PC-3 (cell line): ENCODE measurements at regions not wholly inside any gene's neighbourhood (a gene's known extent, or its start where the extent isn't known, plus 50 kb on each side); places are given as distances from the start of the nearest gene placed in this dataset.

Experiments
- ATAC-seq: fragments of 200-7000 bp; cut with Tn5 transposase; 2 replicates; pipeline ENCODE4 v1.9.1; 2020; ENCODE audit warnings: mild to moderate bottlenecking, moderate library complexity
- BruUV-seq: library from RNA; stranded (reverse); fragments of 400-500 nt; replicated peaks from 2 replicates; lab custom pipeline; 2021; lab: Mats Ljungman, UMichigan
- CTCF ChIA-PET: fragments of 300-600 bp; sonication (Branson Sonifier 250); formaldehyde crosslinking; loops from one replicate; lab custom pipeline; 2022; ENCODE audit warnings: antibody characterized with exemption; lab: Charles Lee
- POLR2A ChIA-PET: fragments of 300-600 bp; sonication (Branson Sonifier 250); formaldehyde crosslinking; loops from one replicate; lab custom pipeline; 2022; ENCODE audit warnings: antibody characterized with exemption; ENCODE audit not compliant: unreplicated experiment; lab: Charles Lee
- DNase-seq: peaks from one replicate; pipeline ENCODE4 v3.0.0-alpha.2; 2015
- H2AFZ ChIP-seq: fragments of 300-600 bp; sonication (generic); 2 replicates; pipeline ENCODE4 v1.6.0; 2016; ENCODE audit warnings: antibody characterized with exemption, low read length
- H3F3A ChIP-seq: fragments of 300-600 bp; sonication (generic); one replicate; pipeline ENCODE4 v1.6.0; 2017; ENCODE audit warnings: antibody characterized with exemption, low read length, control low read depth, mild to moderate bottlenecking; ENCODE audit not compliant: unreplicated experiment
- H3K27ac ChIP-seq: fragments of 300-600 bp; sonication (generic); 2 replicates; pipeline ENCODE4 v1.5.1; 2016; ENCODE audit warnings: mild to moderate bottlenecking, low read length
- H3K27me3 ChIP-seq: fragments of 300-600 bp; sonication (generic); 2 replicates; pipeline ENCODE4 v1.6.1; 2016; ENCODE audit warnings: low read length, mixed read lengths
- H3K36me3 ChIP-seq: fragments of 300-600 bp; sonication (generic); 2 replicates; pipeline ENCODE4 v1.6.1; 2016; ENCODE audit warnings: low read depth, mixed run types, low read length, mixed read lengths
- H3K4me1 ChIP-seq: fragments of 300-600 bp; sonication (generic); 2 replicates; pipeline ENCODE4 v1.5.1; 2016; ENCODE audit warnings: low read length; ENCODE audit not compliant: insufficient read depth
- H3K4me2 ChIP-seq: fragments of 300-600 bp; sonication (generic); 2 replicates; pipeline ENCODE4 v1.6.0; 2016; ENCODE audit warnings: low read length
- H3K4me3 ChIP-seq: fragments of 300-600 bp; sonication (generic); 2 replicates; pipeline ENCODE4 v1.5.1; 2016; ENCODE audit warnings: mild to moderate bottlenecking, low read length, mixed read lengths
- H3K79me2 ChIP-seq: fragments of 300-600 bp; sonication (generic); 2 replicates; pipeline ENCODE4 v1.6.1; 2017; ENCODE audit warnings: low read length, mixed read lengths
- H3K9ac ChIP-seq: fragments of 300-600 bp; sonication (generic); 2 replicates; pipeline ENCODE4 v1.6.0; 2016; ENCODE audit warnings: mild to moderate bottlenecking, low read length
- H3K9me2 ChIP-seq: fragments of 300-600 bp; sonication (generic); replicated peaks from 2 replicates; pipeline ENCODE4 v1.6.1; 2016; ENCODE audit warnings: mixed run types, low read length, mixed read lengths
- H3K9me3 ChIP-seq: fragments of 300-600 bp; sonication (generic); 2 replicates; pipeline ENCODE4 v1.6.1; 2016; ENCODE audit warnings: low read length, mixed read lengths
- H4K20me1 ChIP-seq: fragments of 300-600 bp; sonication (generic); 2 replicates; pipeline ENCODE4 v1.6.1; 2016; ENCODE audit warnings: low read length, mixed read lengths
- EZH2 ChIP-seq: fragments of 300-600 bp; sonication (generic); IDR thresholded peaks from one replicate; pipeline ENCODE4 v1.6.1; 2017; ENCODE audit warnings: antibody characterized with exemption, mild to moderate bottlenecking, low read length; ENCODE audit not compliant: unreplicated experiment
- EZH2phosphoT487 ChIP-seq: fragments of 300-600 bp; sonication (generic); IDR thresholded peaks from 2 replicates; pipeline ENCODE4 v1.6.1; 2018; ENCODE audit warnings: mild to moderate bottlenecking, antibody characterized with exemption, low read length, borderline replicate concordance
- intact Hi-C: fragments of 100-400 bp; cut with micrococcal nuclease; formaldehyde crosslinking; loops from 2 replicates; pipeline ENCODE4 v1.9.0; 2023
- TF ChIP-seq, protein P1 (sequence below): fragments of 300-600 bp; sonication (generic); conservative IDR thresholded peaks from 2 replicates; pipeline ENCODE4 v1.5.1; 2017; ENCODE audit warnings: antibody characterized with exemption, low read depth, mild to moderate bottlenecking, low read length

DNA sequence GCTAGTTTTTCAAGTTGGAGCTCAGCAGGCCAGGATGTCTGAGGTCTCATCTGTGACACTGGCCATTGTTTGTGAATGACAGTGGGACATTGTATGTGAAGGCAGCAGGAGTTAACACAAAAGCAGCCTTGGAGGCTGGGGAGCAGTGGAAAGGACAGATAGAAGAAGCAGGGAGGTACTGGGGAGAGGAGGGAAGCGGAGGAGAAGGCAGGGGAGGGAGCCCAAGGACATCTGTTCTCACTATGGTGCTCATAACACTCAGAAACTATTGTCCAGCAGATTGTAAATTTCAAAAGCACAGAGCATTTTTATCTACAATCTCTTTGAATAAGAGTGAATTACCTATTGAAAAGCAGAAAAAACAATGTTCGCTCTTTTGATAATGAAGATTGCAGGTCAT is 253.6 kb upstream of the DIPK2B start:
- H3K9ac ChIP-seq = no peak overlapping the region
- intact Hi-C loops = no loop called here
- BruUV-seq = no TSS peak
- no peaks in the 10 kb centered on the region for H3K36me3 ChIP-seq
- H3F3A ChIP-seq = no peaks in the 10 kb centered on the region
- no peak overlapping the region for H3K27ac ChIP-seq
- no peak overlapping the region for H3K4me2 ChIP-seq
- H3K4me3 ChIP-seq = no peak overlapping the region
- ATAC-seq (no peak), DNase-seq (no peak)
- CTCF ChIA-PET = no interaction called here
- H3K9me3 ChIP-seq = no peaks in the 10 kb centered on the region
- H4K20me1 ChIP-seq = no peaks in the 10 kb centered on the region
- peak overlapping the region; percentile 30; the same call in 1 of the 2 replicates for H2AFZ ChIP-seq
- TF ChIP-seq EZH2phosphoT487 = no peak
- TF ChIP-seq, protein P1, sequence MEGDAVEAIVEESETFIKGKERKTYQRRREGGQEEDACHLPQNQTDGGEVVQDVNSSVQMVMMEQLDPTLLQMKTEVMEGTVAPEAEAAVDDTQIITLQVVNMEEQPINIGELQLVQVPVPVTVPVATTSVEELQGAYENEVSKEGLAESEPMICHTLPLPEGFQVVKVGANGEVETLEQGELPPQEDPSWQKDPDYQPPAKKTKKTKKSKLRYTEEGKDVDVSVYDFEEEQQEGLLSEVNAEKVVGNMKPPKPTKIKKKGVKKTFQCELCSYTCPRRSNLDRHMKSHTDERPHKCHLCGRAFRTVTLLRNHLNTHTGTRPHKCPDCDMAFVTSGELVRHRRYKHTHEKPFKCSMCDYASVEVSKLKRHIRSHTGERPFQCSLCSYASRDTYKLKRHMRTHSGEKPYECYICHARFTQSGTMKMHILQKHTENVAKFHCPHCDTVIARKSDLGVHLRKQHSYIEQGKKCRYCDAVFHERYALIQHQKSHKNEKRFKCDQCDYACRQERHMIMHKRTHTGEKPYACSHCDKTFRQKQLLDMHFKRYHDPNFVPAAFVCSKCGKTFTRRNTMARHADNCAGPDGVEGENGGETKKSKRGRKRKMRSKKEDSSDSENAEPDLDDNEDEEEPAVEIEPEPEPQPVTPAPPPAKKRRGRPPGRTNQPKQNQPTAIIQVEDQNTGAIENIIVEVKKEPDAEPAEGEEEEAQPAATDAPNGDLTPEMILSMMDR = no peak
- TF ChIP-seq EZH2 = no peak
- no peaks in the 10 kb centered on the region for H3K9me2 ChIP-seq
- no peaks in the 10 kb centered on the region for H3K79me2 ChIP-seq
- POLR2A ChIA-PET = no interaction called here
- peaks cover 26% of the 10 kb centered on the region for H3K4me1 ChIP-seq
- H3K27me3 ChIP-seq = no peaks in the 10 kb centered on the region

DNA sequence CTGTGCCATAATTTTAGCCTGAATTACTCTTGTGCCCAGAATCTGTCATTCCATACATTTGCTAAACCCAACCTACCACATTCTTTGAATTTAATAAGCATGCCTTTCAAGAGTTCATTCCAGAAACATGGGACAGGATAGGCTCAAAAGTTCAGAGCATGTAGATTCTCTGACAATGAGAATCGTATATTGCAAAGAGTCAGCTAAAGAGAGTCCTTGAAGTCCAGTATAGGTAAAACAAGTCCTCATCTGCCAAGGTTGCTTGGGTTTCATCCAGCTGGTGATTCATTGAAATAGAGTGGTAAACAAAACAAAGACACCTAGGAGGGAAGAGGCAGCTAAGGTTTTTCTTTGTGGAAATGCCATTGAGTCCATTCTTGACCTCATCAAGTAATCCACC is 249.3 kb upstream of the DIPK2B start:
- no peaks in the 10 kb centered on the region for H3K27me3 ChIP-seq
- no peak overlapping the region for H2AFZ ChIP-seq
- DNase-seq = peak; percentile 90
- H3K79me2 ChIP-seq = peaks cover 3% of the 10 kb centered on the region; the same call in 1 of the 2 replicates
- H3F3A ChIP-seq = peaks cover 7% of the 10 kb centered on the region
- no peaks in the 10 kb centered on the region for H3K36me3 ChIP-seq
- BruUV-seq = no TSS peak
- H3K4me1 ChIP-seq = peaks cover 62% of the 10 kb centered on the region
- peak overlapping the region; percentile 81 for H3K27ac ChIP-seq
- H3K9me2 ChIP-seq = no peaks in the 10 kb centered on the region
- H3K4me2 ChIP-seq = 0 out of 2 replicates have a peak overlapping the region, but pooled peaks have one; percentile 28
- ATAC-seq = peak; percentile 21
- peak overlapping the region; percentile 37; the same call in 1 of the 2 replicates for H3K9ac ChIP-seq
- H4K20me1 ChIP-seq = no peaks in the 10 kb centered on the region
- POLR2A ChIA-PET = interaction anchor here (0.6 kb wide), 1 partner anchor 911 kb away, joined by 5 read pairs; no protein-coding TSS in a partner anchor
- no peaks in the 10 kb centered on the region for H3K9me3 ChIP-seq
- H3K4me3 ChIP-seq = no peak overlapping the region
- TF ChIP-seq EZH2phosphoT487 (no peak), EZH2 (no peak)
- TF ChIP-seq, protein P1 = no peak
- intact Hi-C loops = no loop called here
- CTCF ChIA-PET = no interaction called here

DNA sequence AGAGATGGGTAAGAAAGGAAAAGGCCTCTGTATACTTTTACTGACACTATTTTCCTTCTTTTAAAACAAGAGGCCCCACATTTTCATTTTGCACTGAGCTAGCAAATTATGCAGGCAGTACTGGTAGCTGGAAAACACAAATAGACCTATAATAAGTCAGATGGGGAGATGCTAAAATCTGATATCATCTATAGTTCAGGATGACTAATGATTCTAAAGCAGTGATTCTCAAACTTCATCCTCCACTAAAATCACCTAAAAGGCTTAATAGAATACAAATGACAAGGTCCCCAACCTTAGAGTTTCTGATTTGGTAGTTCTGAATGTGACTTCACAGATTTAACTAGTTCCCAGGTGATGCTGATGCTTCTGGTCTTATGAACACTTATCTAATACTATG is 247.3 kb upstream of the DIPK2B start:
- no peaks in the 10 kb centered on the region for H3K9me3 ChIP-seq
- H3F3A ChIP-seq = peaks cover 7% of the 10 kb centered on the region
- TF ChIP-seq, protein P1 = no peak
- no peak for TF ChIP-seq EZH2
- no peak for TF ChIP-seq EZH2phosphoT487
- H3K4me1 ChIP-seq = peaks cover 69% of the 10 kb centered on the region
- DNase-seq (peak; percentile 25), ATAC-seq (no peak)
- 0 out of 2 replicates have a peak, but pooled peaks cover 2% of the 10 kb centered on the region for H3K36me3 ChIP-seq
- H2AFZ ChIP-seq = no peak overlapping the region
- no peaks in the 10 kb centered on the region for H4K20me1 ChIP-seq
- CTCF ChIA-PET = no interaction called here
- no TSS peak for BruUV-seq
- H3K9me2 ChIP-seq = no peaks in the 10 kb centered on the region
- no peak overlapping the region for H3K4me3 ChIP-seq
- H3K27ac ChIP-seq = peak overlapping the region; percentile 98
- H3K79me2 ChIP-seq = peaks cover 3% of the 10 kb centered on the region; the same call in 1 of the 2 replicates
- H3K9ac ChIP-seq = peak overlapping the region; percentile 80; the same call in 1 of the 2 replicates
- intact Hi-C loops = no loop called here
- H3K27me3 ChIP-seq = no peaks in the 10 kb centered on the region
- POLR2A ChIA-PET = no interaction called here
- H3K4me2 ChIP-seq = no peak overlapping the region
